ENCODE measurements at regions not wholly inside any gene's neighbourhood (a gene's known extent, or its start where the extent isn't known, plus 50 kb on each side); places are given as distances from the start of the nearest gene placed in this dataset.

GRCh38 chr2:120854014-120854620, 118.4 kb downstream of the GLI2 start:
- DNase-seq, result no peak

GRCh38 chr2:120854766-120855530, 119.3 kb downstream of the GLI2 start:
- DNase-seq, result no peak

GRCh38 chr2:120855855-120856405, 120.3 kb downstream of the GLI2 start:
- DNase-seq, result no peak

GRCh38 chr2:120856421-120856862, 120.8 kb downstream of the GLI2 start:
- DNase-seq, result no peak

GRCh38 chr2:120857422-120857821, 121.8 kb downstream of the GLI2 start:
- no peak for DNase-seq

- DNase-seq, result no peak
Observed at GRCh38 chr2:120857931-120858330, 122.3 kb downstream of the GLI2 start.

GRCh38 chr2:120858361-120859106, 122.9 kb downstream of the GLI2 start:
- DNase-seq, result no peak

- no peak for DNase-seq
Observed at GRCh38 chr2:120859128-120859527, 123.5 kb downstream of the GLI2 start.

- no peak for DNase-seq
Observed at GRCh38 chr2:120859814-120860578, 124.3 kb downstream of the GLI2 start.

- DNase-seq, result no peak
Observed at GRCh38 chr2:120860579-120860922, 124.9 kb downstream of the GLI2 start.

- no peak for DNase-seq
Observed at GRCh38 chr2:120861191-120861575, 125.5 kb downstream of the GLI2 start.

- no peak for DNase-seq
Observed at GRCh38 chr2:120861576-120862191, 126.0 kb downstream of the GLI2 start.

GRCh38 chr2:120862201-120863060, 126.8 kb downstream of the GLI2 start:
- no peak for DNase-seq

GRCh38 chr2:120863146-120863545, 127.5 kb downstream of the GLI2 start:
- no peak for DNase-seq

- no peak for DNase-seq
Observed at GRCh38 chr2:120863661-120864320, 128.1 kb downstream of the GLI2 start.

- no peak for DNase-seq
Observed at GRCh38 chr2:120864981-120865380, 129.3 kb downstream of the GLI2 start.

GRCh38 chr2:120865656-120866055, 130.0 kb downstream of the GLI2 start:
- DNase-seq, result no peak

- no peak for DNase-seq
Observed at GRCh38 chr2:120866071-120866470, 130.4 kb downstream of the GLI2 start.

GRCh38 chr2:120866483-120867140, 130.9 kb downstream of the GLI2 start:
- no peak for DNase-seq
